ENCODE measurements at regions not wholly inside any gene's neighbourhood (a gene's known extent, or its start where the extent isn't known, plus 50 kb on each side); places are given as distances from the start of the nearest gene placed in this dataset.

GRCh38 chr5:107204413-107204812 lies 466.3 kb downstream of the EFNA5 start:
- no peak overlapping the region for H3K27ac ChIP-seq (ENCODE audit: low read depth, low read length, poor library complexity, severe bottlenecking)
- no peaks in the 10 kb centered on the region for H3K79me2 ChIP-seq (ENCODE audit: insufficient read depth, low read length)
- no peak overlapping the region for H3K4me3 ChIP-seq (ENCODE audit: low read depth, low read length, poor library complexity, severe bottlenecking)
- no peak overlapping the region for H3K9ac ChIP-seq (ENCODE audit: low read length)
- peak overlapping the region; percentile 3; the same call in 1 of the 2 replicates for H3K4me2 ChIP-seq (ENCODE audit: low read length)
- no peaks in the 10 kb centered on the region for H3K9me3 ChIP-seq (ENCODE audit: low read length)
- H3F3A ChIP-seq (ENCODE audit: insufficient read depth, low read length), result no peaks in the 10 kb centered on the region
- peak overlapping the region; percentile 11; the same call in 1 of the 2 replicates for H2AFZ ChIP-seq (ENCODE audit: low read length)
- no peaks in the 10 kb centered on the region for H3K27me3 ChIP-seq (ENCODE audit: insufficient read depth, low read length)
- no peaks in the 10 kb centered on the region for H3K36me3 ChIP-seq (ENCODE audit: insufficient read depth, low read length)
- peaks cover 14% of the 10 kb centered on the region for H3K4me1 ChIP-seq (ENCODE audit: insufficient read depth, low read length, severe bottlenecking)
- no peaks in the 10 kb centered on the region for H3K9me2 ChIP-seq (ENCODE audit: low read depth, low read length)
- H4K20me1 ChIP-seq (ENCODE audit: insufficient read depth, low read length), result no peaks in the 10 kb centered on the region
- TF ChIP-seq EZH2 (IDR thresholded peaks at IDR 0.05; ENCODE audit: borderline replicate concordance, low read length) (no peak), CTCF (IDR thresholded peaks at IDR 0.05; ENCODE audit: low read length) (no peak)

DNA sequence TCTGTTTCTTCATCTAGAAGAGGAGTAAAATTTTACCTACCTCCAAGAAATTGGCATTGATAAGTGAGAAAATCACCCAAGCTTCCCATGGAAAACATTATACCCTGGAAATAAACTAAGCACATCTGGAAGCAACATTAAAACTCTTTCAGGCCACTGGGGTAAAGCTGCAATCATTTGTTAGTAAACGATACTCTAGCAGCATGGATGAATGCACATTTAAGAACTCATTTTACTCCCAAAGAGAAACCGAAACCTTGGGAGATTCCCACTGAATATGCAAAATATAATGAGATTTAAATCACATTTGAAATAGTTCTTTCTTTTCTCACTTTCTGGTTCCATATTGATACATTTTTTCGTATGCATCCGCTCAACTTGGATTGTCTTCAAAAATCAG lies 467.5 kb downstream of the EFNA5 start:
- no peaks in the 10 kb centered on the region for H3K36me3 ChIP-seq (ENCODE audit: insufficient read depth, low read length)
- TF ChIP-seq CTCF (IDR thresholded peaks at IDR 0.05; ENCODE audit: low read length), result no peak
- no peak for TF ChIP-seq EZH2 (IDR thresholded peaks at IDR 0.05; ENCODE audit: borderline replicate concordance, low read length)
- H3K9ac ChIP-seq (ENCODE audit: low read length), result no peak overlapping the region
- H3F3A ChIP-seq (ENCODE audit: insufficient read depth, low read length), result no peaks in the 10 kb centered on the region
- H3K27ac ChIP-seq (ENCODE audit: low read depth, low read length, poor library complexity, severe bottlenecking), result no peak overlapping the region
- no peaks in the 10 kb centered on the region for H3K9me3 ChIP-seq (ENCODE audit: low read length)
- H3K27me3 ChIP-seq (ENCODE audit: insufficient read depth, low read length), result no peaks in the 10 kb centered on the region
- H3K4me1 ChIP-seq (ENCODE audit: insufficient read depth, low read length, severe bottlenecking), result peaks cover 14% of the 10 kb centered on the region
- no peak overlapping the region for H3K4me3 ChIP-seq (ENCODE audit: low read depth, low read length, poor library complexity, severe bottlenecking)
- H3K9me2 ChIP-seq (ENCODE audit: low read depth, low read length), result no peaks in the 10 kb centered on the region
- H3K79me2 ChIP-seq (ENCODE audit: insufficient read depth, low read length), result no peaks in the 10 kb centered on the region
- H3K4me2 ChIP-seq (ENCODE audit: low read length), result no peak overlapping the region
- H2AFZ ChIP-seq (ENCODE audit: low read length), result no peak overlapping the region
- no peaks in the 10 kb centered on the region for H4K20me1 ChIP-seq (ENCODE audit: insufficient read depth, low read length)

GRCh38 chr5:107199756-107200155 lies 471.0 kb downstream of the EFNA5 start:
- Histone ChIP-seq H3K9me2 (ENCODE audit: low read depth, low read length) (no peaks in the 10 kb centered on the region), H3K4me3 (ENCODE audit: low read depth, low read length, poor library complexity, severe bottlenecking) (no peak overlapping the region), H3K27ac (ENCODE audit: low read depth, low read length, poor library complexity, severe bottlenecking) (no peak overlapping the region), H3F3A (ENCODE audit: insufficient read depth, low read length) (no peaks in the 10 kb centered on the region), H3K9ac (ENCODE audit: low read length) (no peak overlapping the region), H2AFZ (ENCODE audit: low read length) (no peak overlapping the region), H3K4me2 (ENCODE audit: low read length) (no peak overlapping the region), H3K79me2 (ENCODE audit: insufficient read depth, low read length) (no peaks in the 10 kb centered on the region), H3K27me3 (ENCODE audit: insufficient read depth, low read length) (no peaks in the 10 kb centered on the region), H4K20me1 (ENCODE audit: insufficient read depth, low read length) (no peaks in the 10 kb centered on the region), H3K4me1 (ENCODE audit: insufficient read depth, low read length, severe bottlenecking) (peaks cover 19% of the 10 kb centered on the region), H3K36me3 (ENCODE audit: insufficient read depth, low read length) (no peaks in the 10 kb centered on the region), H3K9me3 (ENCODE audit: low read length) (no peaks in the 10 kb centered on the region)
- TF ChIP-seq CTCF (IDR thresholded peaks at IDR 0.05; ENCODE audit: low read length), result no peak
- no peak for TF ChIP-seq EZH2 (IDR thresholded peaks at IDR 0.05; ENCODE audit: borderline replicate concordance, low read length)
